Endothelial cell of umbilical vein (primary cell): ENCODE measurements at regions not wholly inside any gene's neighbourhood (a gene's known extent, or its start where the extent isn't known, plus 50 kb on each side); places are given as distances from the start of the nearest gene placed in this dataset.

Source experiments
- BruUV-seq: library from RNA; stranded (reverse); fragments of 400-500 nt; replicated peaks from 2 replicates; lab custom pipeline; 2021; lab: Mats Ljungman, UMichigan
- CTCF ChIA-PET: fragments of 300-600, 350-600 bp; sonication (Branson Sonifier 250); formaldehyde crosslinking; loops from one replicate; lab custom pipeline; 2021; ENCODE audit warnings: antibody characterized with exemption, inconsistent platforms; lab: Charles Lee
- POLR2A ChIA-PET: fragments of 300-600, 350-600 bp; sonication (Branson Sonifier 250); formaldehyde crosslinking; loops from one replicate; lab custom pipeline; 2021; ENCODE audit warnings: antibody characterized with exemption, inconsistent platforms; lab: Charles Lee
- DNase-seq: peaks from one replicate; pipeline ENCODE4 v3.0.0-alpha.2; 2011; ENCODE audit warnings: low read depth, low spot score
- FAIRE-seq: peaks from 2 replicates; lab custom pipeline; 2011; peaks lifted over from hg19 to GRCh38; lab: Jason Lieb, UNC
- H2AFZ ChIP-seq: 2 replicates; pipeline ENCODE4 v1.6.0; 2012; ENCODE audit warnings: low read depth, low read length, control low read depth, inconsistent platforms
- H3K27ac ChIP-seq: 2 replicates; pipeline ENCODE4 v1.5.1; 2011; ENCODE audit warnings: low read depth, mild to moderate bottlenecking, control low read depth, low read length, moderate library complexity; ENCODE audit not compliant: insufficient read depth
- H3K27me3 ChIP-seq, 2 experiments: 2 replicates each; pipeline versions ENCODE4 v1.6.0 to v1.6.1; 2011; ENCODE audit warnings: low read length in 2 of 2, mixed read lengths in 1 of 2; ENCODE audit not compliant: control insufficient read depth in 2 of 2, insufficient read depth in 2 of 2
- H3K36me3 ChIP-seq, 2 experiments: 2 replicates in 1 of 2; 3 replicates in 1 of 2; pipeline ENCODE4 v1.5.1; 2011; ENCODE audit warnings: low read length in 2 of 2, mild to moderate bottlenecking in 1 of 2, moderate library complexity in 1 of 2; ENCODE audit not compliant: control insufficient read depth in 2 of 2, insufficient read depth in 2 of 2; ENCODE audit errors: extremely low read depth in 1 of 2
- H3K4me1 ChIP-seq: 3 replicates; pipeline ENCODE4 v1.5.1; 2011; ENCODE audit warnings: mild to moderate bottlenecking, low read length; ENCODE audit not compliant: control insufficient read depth, insufficient read depth; ENCODE audit errors: extremely low read depth
- H3K4me2 ChIP-seq: 2 replicates; pipeline ENCODE4 v1.6.1; 2011; ENCODE audit warnings: low read length, control low read depth, mixed read lengths; ENCODE audit not compliant: insufficient read depth
- H3K4me3 ChIP-seq, 3 experiments: fragments of 200-600 bp in 1 of 3; sonication (generic), shearing (Covaris generic) in 1 of 3; replicated peaks in 1 of 3; 2 replicates each; pipeline ENCODE4 v1.5.1; 2011 to 2016; ENCODE audit warnings: control low read depth in 3 of 3, low read length in 3 of 3, mild to moderate bottlenecking in 2 of 3, inconsistent platforms in 1 of 3, low read depth in 1 of 3, moderate library complexity in 1 of 3; ENCODE audit not compliant: insufficient read depth in 1 of 3
- H3K79me2 ChIP-seq: 2 replicates; pipeline ENCODE4 v1.6.0; 2012; ENCODE audit warnings: low read length, inconsistent platforms; ENCODE audit not compliant: control insufficient read depth, insufficient read depth
- H3K9ac ChIP-seq: replicated peaks from 2 replicates; pipeline ENCODE3; 2011; ENCODE audit warnings: low read length, control low read depth; ENCODE audit not compliant: insufficient read depth; ENCODE audit errors: extremely low read depth
- H3K9me1 ChIP-seq: replicated peaks from 3 replicates; pipeline ENCODE4 v1.6.0; 2011; ENCODE audit warnings: mild to moderate bottlenecking, low read length; ENCODE audit not compliant: control insufficient read depth, insufficient read depth; ENCODE audit errors: extremely low read depth
- H3K9me3 ChIP-seq: replicated peaks from 2 replicates; pipeline ENCODE4 v1.5.1; 2012; ENCODE audit warnings: low read length, inconsistent platforms; ENCODE audit not compliant: control insufficient read depth, insufficient read depth
- H4K20me1 ChIP-seq: replicated peaks from 2 replicates; pipeline ENCODE3; 2011; ENCODE audit warnings: mild to moderate bottlenecking, low read length; ENCODE audit not compliant: control insufficient read depth, insufficient read depth; ENCODE audit errors: extremely low read depth
- CTCF ChIP-seq, 2 donors: IDR thresholded peaks; 1 replicate in 1 of 2; 2 replicates in 1 of 2; pipeline ENCODE4 v1.5.1; 2011; ENCODE audit warnings: low read length in 2 of 2, mild to moderate bottlenecking in 2 of 2, moderate library complexity in 2 of 2, control low read depth in 1 of 2, inconsistent platforms in 1 of 2, low read depth in 1 of 2; ENCODE audit not compliant: insufficient read depth in 1 of 2; ENCODE audit errors: extremely low read depth in 1 of 2
- EZH2 ChIP-seq: IDR thresholded peaks from 2 replicates; pipeline ENCODE4 v1.6.1; 2012; ENCODE audit warnings: borderline replicate concordance, low read depth, mild to moderate bottlenecking, moderate library complexity, low read length, inconsistent platforms; ENCODE audit not compliant: severe bottlenecking
- FOS ChIP-seq: IDR thresholded peaks from 2 replicates; pipeline ENCODE4 v1.6.1; 2011; ENCODE audit warnings: mild to moderate bottlenecking, low read length, moderate library complexity, borderline replicate concordance; ENCODE audit not compliant: insufficient read depth
- GATA2 ChIP-seq: IDR thresholded peaks from 2 replicates; pipeline ENCODE4 v1.7.0; 2011; ENCODE audit warnings: low read depth, mild to moderate bottlenecking, moderate library complexity, mixed read lengths, low read length; ENCODE audit not compliant: insufficient read length, insufficient read depth
- JUN ChIP-seq: IDR thresholded peaks from 2 replicates; pipeline ENCODE4 v1.6.1; 2011; ENCODE audit warnings: borderline replicate concordance, low read depth; ENCODE audit not compliant: insufficient read length, insufficient read depth
- MAX ChIP-seq: IDR thresholded peaks from 2 replicates; pipeline ENCODE4 v1.6.1; 2011; ENCODE audit not compliant: insufficient read depth, insufficient read length
- MYC ChIP-seq: IDR thresholded peaks from one replicate; pipeline ENCODE4 v1.6.1; 2011; ENCODE audit warnings: mild to moderate bottlenecking, low read depth, low read length
- POLR2A ChIP-seq: IDR thresholded peaks from 2 replicates; pipeline ENCODE4 v1.6.1; 2012; ENCODE audit warnings: low read depth, mild to moderate bottlenecking, control low read depth, low read length
- POLR2AphosphoS5 ChIP-seq: IDR thresholded peaks from 2 replicates; pipeline ENCODE4 v1.6.1; 2012; ENCODE audit warnings: low read depth, mild to moderate bottlenecking, control low read depth, low read length, moderate library complexity; ENCODE audit not compliant: insufficient read depth
- dilution Hi-C: fragments of 300-500 bp; cut with MboI; formaldehyde crosslinking; loops from one replicate; pipeline ENCODE4 v1.15.0; 2019; ENCODE audit warnings: low sequenced_read_pairs; ENCODE audit not compliant: extremely low pct_ligation_motif_present
- intact Hi-C: fragments of 100-400 bp; cut with micrococcal nuclease; formaldehyde crosslinking; loops from one replicate; pipeline ENCODE4 v1.10.0; 2022

GRCh38 chr1:56425494-56426037 is 153.8 kb downstream of the PLPP3 start:
- H3K9ac ChIP-seq = no peak overlapping the region
- ChIA-PET CTCF (interaction anchor here (0.9 to 1.5 kb wide), 3 partner anchors 9 to 154 kb away, joined by 3 to 4 read pairs (median 3); partner anchors contain the start of gene PLPP3), POLR2A (interaction anchor here (0.8 kb wide), 1 partner anchor 12 kb away, joined by 3 read pairs; no protein-coding TSS in a partner anchor)
- no peaks in the 10 kb centered on the region for H3K79me2 ChIP-seq
- no peaks in the 10 kb centered on the region for H4K20me1 ChIP-seq
- peak overlapping the region; percentile 12 for H3K4me2 ChIP-seq
- intact Hi-C loops (no loop called here), dilution Hi-C loops (no loop called here)
- no peak overlapping the region for H2AFZ ChIP-seq
- no peaks in the 10 kb centered on the region for H3K9me1 ChIP-seq
- H3K9me3 ChIP-seq = no peaks in the 10 kb centered on the region
- no peak for FAIRE-seq
- no peak overlapping the region for H3K4me3 ChIP-seq
- no TSS peak for BruUV-seq
- no peaks in the 10 kb centered on the region for H3K36me3 ChIP-seq
- no peaks in the 10 kb centered on the region for H3K27me3 ChIP-seq
- TF ChIP-seq MAX = no peak
- no peak for TF ChIP-seq EZH2
- no peak for TF ChIP-seq MYC
- TF ChIP-seq GATA2 = no peak
- TF ChIP-seq POLR2A = no peak
- TF ChIP-seq JUN = no peak
- no peak for TF ChIP-seq CTCF (IDR thresholded peaks at IDR 0.05; ENCODE audit: extremely low read depth in 1 of 2, insufficient read depth in 1 of 2, low read depth in 1 of 2, low read length in 2 of 2)
- TF ChIP-seq FOS = no peak
- TF ChIP-seq POLR2AphosphoS5 = no peak
- DNase-seq = no peak
- no peak overlapping the region for H3K27ac ChIP-seq
- H3K4me1 ChIP-seq = peaks cover 8% of the 10 kb centered on the region
